GM12872 (cell line): ENCODE measurements at regions not wholly inside any gene's neighbourhood (a gene's known extent, or its start where the extent isn't known, plus 50 kb on each side); places are given as distances from the start of the nearest gene placed in this dataset.

ENCODE experiments used
- CTCF ChIP-seq: IDR thresholded peaks from 3 replicates; pipeline ENCODE4 v1.5.1; 2011; ENCODE audit warnings: low read depth, mild to moderate bottlenecking, low read length, moderate library complexity; ENCODE audit not compliant: insufficient read depth

- no peak for TF ChIP-seq CTCF
Measured at GRCh38 chr11:86876716-86877234, 76.4 kb downstream of the PRSS23 start.

GRCh38 chr11:86877503-86877902, 77.2 kb downstream of the PRSS23 start:
- no peak for TF ChIP-seq CTCF

GRCh38 chr11:86885311-86885710, 69.9 kb downstream of the FZD4 start:
- no peak for TF ChIP-seq CTCF

GRCh38 chr11:86888164-86889000, 66.8 kb downstream of the FZD4 start:
- TF ChIP-seq CTCF = no peak

GRCh38 chr11:86889001-86889341, 66.2 kb downstream of the FZD4 start:
- TF ChIP-seq CTCF = no peak

- no peak for TF ChIP-seq CTCF
Measured at GRCh38 chr11:86891036-86891435, 64.2 kb downstream of the FZD4 start.

- no peak for TF ChIP-seq CTCF
Measured at GRCh38 chr11:86893235-86893634, 62.0 kb downstream of the FZD4 start.
